GM19328 (cell line): ENCODE measurements at regions not wholly inside any gene's neighbourhood (a gene's known extent, or its start where the extent isn't known, plus 50 kb on each side); places are given as distances from the start of the nearest gene placed in this dataset.
"Not testable (repeated sequence)": the region's sequence is repeated elsewhere in the genome, so short reads cannot be mapped to it uniquely, and the experiment has no call there.

Source experiments
- ATAC-seq: cut with Tn5 transposase; IDR thresholded peaks from one replicate; pipeline ENCODE4 v1.9.1; 2021; ENCODE audit warnings: mild to moderate bottlenecking, moderate library complexity; ENCODE audit not compliant: unreplicated experiment

DNA sequence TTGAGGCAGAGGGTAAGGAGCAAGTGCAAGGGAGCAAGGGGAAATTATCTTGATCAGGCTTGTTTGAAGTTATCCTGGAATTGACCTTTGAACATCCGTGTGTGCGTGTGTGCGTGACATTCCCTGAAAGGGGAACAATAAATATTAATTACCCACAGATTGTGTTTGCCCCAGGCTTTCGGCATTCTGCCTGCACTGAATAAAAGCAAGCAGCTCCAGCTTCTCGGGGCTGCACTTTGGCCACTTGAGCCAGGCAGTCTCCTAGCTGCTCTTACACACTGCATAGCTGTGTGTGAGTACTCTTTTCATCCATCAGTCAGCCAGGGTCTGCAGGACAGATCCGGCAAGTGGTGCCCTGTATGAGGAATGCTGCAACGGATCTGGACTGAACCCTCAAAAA, 107.7 kb upstream of the BTN3A2 start:
- ATAC-seq = no peak

DNA sequence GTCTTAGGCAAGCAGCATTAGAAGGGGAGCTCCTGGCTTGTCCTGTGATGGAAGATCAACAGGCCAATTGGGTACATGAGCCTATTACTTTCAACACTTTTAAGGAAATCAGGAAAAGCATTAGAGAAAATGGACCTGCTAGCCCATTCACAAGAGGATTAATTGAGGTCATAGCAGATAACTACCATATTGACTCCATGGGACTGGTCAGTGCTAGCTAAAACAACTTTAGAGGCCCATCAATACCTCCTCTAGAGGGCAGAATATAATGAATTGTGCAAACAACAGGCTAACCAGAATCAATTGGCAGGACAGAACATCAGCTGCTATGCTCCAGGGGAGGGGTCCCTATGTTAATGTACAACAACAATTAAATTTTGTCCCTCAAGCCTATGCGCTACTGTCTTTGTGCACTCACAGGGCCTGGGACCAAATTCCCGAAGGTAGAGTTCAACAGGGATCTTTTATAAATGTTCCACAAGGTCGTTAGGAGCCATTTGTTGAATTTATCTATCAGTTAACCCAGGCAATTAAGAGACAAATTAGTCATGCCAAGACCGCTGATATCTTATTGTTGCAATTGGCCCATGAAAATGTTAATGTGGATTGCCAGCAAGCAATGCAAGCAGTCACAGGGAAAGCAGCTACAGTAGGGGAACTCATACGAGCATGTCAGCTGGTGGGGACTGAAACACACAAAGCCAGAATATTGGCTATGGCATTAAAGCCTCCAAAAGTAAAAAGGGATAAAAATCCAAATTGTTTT, 106.6 kb upstream of the BTN3A2 start:
- no peak for ATAC-seq

DNA sequence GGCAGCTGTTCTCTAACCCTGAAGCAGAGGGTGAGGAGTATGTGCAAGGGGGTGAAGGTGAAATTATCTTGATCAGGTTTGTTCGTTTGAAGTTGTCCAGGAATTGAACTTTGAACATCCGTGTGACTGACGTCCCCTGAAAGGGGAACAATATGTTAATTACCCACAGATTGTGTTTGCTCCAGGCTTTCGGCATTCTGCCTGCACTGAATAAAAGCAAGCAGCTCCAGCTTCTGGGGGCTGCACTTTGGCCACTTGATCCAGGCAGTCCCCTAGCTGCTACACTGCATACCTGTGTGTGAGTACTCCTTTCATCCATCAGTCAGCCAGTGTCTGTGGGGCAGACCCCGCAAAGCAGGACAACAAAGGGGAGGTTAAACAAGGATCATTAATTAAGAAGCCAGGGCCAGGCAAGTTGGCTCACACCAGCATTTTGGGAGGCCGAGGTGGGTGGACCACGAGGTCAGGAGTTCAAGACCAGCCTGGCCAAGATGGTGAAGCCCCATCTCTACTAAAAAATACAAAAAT, 104.8 kb upstream of the BTN3A2 start:
- ATAC-seq = no peak

DNA sequence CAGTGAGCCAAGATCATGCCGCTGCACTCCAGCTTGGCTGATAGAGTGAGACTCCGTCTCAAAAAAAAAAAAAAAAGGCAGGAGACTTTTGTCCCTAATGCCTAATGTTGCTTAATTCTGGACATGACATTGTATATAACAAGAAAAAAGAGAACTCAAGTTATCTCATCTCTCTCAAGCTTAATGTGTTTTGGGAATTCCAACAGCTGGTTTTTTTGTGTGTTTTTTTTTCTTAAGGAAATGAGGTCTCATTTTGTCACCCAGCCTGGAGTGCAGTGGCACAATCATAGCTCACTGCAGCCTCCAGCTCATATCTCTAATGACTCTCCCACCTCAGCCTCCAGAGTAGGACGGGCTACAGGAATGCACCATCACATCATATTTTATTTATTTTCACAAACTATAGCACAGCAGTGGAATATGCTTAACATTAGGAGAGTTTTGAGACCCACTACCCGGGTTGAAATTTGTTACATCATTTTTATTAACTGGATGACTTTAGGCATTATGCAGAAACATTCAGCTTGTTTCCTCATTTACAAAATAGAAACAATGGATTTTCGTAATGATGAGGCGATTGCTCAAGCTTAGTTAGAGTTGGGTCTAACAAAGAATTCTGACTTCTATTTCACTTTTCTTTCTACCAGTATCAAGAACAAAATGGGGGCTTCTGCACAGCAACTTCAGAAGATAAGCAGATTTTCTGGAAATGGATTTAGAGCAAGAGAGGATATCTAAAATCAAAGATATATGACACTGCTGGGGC, 104.1 kb upstream of the BTN3A2 start:
- ATAC-seq = no peak

DNA sequence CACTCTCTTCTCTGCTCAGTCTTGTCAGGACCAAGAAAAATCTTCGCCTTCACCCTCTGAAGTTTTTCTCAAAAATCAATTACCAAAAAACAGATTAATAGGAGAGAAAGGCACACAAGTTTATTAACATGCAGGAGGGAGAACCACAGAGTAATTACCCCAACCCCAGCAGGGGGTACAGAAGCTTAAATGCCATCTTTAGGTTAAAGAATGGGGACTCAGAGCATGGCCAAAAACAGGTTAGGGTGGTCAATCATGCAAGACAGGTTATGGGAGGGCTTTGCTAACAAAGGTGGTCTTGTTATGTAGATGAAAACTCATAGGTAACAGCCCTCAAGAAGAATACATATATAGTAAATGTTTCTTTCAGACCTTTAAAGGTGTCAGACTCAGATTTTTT, 100.5 kb upstream of the BTN3A2 start:
- ATAC-seq = no peak

DNA sequence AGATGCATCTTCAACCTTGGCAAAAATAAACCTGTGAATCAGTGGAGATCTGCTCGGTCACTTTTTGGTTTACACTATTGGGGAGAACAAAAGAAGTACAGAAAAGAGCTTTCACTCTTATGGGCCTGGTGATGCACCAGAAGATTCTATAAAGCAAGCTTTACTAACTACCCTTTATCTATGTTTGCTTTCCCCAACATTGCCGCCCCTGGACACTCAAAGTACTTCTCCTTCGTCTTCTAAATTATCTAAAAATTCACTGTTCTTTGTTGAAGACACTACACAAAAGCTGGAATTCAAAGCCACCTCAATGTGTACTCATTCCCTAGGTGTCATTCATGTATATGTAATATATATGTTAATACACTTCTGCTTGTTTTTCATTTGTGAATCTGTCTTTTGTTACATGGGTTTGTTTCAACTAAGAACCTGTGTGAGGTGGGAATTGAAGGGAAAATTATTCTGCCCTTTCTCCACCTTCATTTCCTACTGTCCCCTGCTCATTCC, 97.9 kb upstream of the BTN3A2 start:
- no peak for ATAC-seq

DNA sequence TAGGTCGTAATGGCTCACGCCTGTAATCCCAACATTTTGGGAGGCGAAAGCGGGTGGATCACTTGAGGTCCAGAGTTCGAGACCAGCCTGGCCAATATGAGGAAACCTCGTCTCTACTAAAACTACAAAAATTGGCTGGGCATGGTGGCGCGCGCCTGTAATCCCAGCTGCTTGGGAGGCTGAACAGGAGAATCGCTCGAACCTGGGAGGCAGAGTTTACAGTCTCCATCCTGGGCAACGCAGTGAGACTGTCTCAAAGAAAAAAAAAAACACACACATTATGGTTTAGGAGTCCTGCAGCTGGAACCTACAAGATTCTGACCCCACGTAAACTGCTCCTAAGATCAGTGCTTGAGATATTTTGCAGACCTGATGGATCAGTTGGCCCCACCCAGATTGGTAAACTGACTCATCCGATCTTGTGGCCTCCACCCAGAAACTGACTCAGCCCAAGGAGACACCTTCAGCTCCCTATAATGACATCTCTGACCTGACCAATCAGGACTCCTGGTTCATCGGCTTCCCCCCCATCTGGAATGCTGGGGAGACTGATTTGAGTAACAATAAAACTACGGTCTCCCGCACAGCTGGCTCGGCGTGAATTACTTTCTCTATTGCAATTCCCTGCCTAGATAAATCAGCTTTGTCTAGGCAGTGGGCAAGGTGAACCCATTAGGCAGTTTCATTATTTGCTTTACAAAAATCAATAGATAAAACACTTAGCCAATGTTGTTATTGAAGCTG, 96.2 kb upstream of the BTN3A2 start:
- ATAC-seq = no peak

DNA sequence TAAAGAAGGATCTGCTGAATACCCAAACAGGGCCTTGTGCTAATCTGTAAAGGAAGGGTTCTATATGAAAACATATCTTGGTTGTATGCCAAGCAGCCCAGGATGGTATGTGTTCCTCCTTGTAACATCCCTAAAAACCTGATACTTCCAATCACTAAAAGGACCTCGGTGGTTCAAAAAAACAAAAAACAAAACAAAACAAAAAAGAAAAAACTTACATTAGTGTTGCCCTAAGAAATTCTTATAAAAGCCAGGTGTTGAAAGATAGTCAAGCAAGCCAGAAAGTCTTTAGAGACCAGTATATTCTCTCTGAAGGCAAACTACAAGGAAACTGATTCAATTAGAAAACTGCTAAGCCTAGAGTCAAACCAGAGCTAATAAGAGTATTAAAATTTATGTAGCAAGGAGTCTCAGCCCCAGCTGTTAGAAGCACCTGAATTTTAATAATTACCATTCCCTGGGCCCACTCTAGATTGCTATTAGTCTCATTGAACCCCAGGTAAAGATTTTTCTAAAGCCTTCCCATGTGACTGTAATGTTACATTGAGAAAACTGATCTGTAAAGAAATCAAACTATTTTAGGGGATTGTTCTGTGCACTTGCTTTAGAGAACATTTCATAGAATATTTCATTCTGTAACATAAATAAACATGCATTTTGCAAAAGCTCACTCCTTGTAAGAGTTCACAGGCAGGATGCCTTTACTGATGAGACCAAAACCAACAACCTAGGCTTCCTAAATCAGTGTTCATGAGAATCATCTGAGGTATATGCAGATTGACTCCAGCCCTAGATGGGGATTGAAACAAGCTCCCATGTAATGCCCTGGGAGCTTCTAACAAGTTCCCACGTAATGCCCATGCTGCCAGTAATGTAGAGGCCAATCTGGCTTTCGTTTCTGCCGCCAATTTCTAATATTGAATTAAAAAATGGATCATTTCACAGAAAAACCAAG, 95.2 kb upstream of the BTN3A2 start:
- ATAC-seq = no peak

DNA sequence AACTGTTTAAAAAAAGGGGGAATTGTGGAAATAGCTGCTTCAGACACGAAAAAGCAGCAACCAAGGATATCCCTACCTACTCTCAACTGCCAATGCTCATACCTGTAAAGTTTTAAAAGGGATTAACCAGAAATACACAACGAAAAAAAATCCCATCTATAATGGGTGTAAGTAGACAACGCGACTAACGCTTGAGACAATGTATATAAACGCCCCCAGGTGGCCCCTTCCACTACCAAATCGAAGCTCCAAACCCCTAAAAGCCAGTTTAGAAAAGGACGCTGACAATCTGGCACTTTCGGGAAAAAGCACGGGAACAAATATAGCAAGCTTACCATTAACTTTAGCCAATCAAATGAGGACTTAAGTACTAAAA, 94.5 kb upstream of the BTN3A2 start:
- no peak for ATAC-seq

DNA sequence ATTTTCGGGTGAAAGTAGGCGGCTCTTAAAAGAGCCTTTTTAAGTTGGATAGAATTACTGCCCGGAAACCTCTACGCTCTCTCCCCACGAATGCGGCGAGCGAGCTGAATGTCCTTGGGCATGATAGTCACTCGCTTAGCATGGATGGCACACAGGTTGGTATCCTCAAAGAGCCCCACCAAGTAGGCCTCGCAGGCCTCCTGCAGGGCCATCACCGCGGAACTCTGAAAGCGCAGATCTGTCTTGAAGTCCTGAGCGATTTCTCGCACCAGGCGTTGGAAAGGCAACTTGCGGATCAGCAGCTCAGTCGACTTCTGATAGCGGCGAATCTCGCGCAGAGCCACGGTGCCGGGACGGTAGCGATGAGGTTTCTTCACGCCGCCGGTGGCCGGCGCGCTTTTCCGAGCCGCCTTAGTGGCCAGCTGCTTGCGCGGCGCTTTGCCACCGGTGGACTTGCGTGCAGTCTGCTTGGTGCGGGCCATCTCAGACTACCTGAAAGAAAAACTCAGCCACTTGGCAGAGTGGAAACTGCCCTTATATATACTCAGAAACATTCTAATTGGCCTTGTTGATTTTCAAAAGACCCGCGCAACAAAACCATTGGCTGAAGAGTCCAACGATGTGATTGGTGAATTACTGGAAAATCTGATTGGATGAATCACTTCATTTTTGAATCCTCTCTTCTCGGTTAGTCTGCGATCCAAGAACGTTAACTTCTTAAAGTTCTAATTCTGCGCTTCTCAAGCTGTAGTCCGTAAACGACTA, 93.9 kb upstream of the BTN3A2 start:
- ATAC-seq = no peak

DNA sequence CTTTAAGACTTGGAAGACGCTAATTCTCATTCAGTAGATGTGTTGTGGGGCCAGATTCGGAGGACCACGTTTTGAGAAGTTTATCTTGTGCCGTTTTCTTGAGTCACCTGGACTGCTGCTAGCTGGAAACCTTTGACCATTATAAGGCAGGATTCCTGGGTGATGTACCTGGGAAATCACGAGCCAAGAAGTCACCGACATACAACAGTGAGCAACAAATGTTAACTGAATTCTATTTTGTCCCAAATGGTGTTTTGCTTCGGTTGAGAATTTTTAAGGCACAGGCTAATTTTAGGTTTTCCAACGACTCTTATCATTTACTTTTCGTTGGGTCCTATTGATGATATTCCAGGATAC, 93.4 kb upstream of the BTN3A2 start:
- ATAC-seq = no peak

DNA sequence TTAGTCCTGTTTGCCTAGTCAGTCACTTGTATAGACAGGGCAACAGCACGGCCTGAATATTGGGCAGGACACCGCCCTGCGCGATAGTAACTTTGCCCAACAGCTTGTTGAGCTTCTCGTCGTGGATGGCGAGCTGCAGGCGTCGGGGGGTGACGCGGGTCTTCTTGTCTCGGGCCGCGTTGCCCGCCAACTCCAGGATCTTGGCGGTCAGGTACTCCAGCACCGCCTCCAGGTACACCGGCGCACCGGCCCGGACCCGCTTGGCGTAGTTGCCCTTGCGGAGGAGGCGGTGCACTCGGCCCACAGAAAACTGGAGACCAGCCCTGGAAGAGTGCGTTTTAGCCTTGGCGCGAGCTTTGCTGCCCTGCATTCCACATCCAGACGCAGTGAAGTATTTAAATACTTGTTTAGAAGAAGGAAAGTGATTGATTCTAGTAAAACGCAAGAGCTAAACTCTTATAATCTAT, 92.8 kb upstream of the BTN3A2 start:
- ATAC-seq = peak; percentile 16

DNA sequence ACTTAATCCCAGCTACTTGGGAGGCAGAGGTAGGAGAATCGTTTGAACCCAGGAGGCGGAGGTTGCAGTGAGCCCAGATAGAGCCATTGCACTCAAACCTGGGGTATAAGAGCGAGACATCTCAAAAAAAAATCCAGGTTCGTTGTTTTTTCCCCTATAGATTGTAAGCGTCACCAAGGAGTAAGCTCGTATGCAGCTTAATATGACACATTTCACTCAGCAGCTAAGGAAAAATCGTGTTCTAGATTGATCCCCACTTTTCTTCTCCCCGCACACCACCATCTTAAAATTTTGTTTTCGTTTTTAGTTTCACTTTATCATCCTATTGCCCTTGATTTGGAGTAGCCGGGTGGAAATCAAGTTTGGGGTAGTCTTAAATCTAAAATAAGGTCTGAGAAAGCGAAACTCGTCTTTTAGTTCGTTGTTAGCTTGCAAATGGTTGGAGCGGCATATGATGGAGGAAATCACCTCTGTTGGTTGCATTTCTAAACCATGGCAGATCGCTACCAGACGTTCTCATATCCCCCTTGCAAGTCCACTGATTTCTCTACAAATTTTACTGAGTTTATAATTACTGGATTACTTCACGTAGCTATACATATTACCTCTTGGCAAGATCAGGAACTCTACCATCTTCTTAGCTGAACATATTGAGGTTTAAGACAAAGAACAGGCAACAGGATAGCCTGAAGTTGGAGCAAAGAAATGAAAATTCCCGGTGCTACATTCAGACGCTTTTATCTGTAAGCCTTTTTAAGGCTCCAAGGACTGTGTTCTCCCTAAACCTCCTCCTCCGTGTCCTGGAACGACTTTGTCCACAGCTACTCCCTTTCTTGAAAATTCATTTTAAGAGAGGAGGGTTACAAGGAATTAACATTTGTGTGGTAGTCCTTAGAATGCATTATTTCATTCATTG, 91.1 kb upstream of the BTN3A2 start:
- ATAC-seq = no peak

DNA sequence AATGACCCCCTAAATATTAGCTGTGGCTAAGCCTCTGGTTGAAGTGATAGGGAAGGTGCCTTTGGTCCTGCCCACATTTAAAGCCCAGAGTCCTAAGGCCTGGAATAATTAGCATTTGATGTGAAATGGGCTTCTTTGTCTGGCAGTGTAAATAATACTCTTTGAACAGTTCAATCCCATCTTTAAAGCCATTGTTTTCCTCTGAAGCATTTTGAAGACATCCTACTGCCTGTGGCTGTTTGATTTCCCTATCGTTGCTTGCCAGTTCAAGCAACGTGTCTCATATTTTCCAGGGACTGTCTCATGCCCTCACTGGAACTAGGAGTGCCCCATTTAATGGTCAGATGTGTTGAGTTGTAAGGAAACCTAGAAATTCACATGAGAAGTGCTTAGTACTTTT, 89.3 kb upstream of the BTN3A2 start:
- no peak for ATAC-seq

DNA sequence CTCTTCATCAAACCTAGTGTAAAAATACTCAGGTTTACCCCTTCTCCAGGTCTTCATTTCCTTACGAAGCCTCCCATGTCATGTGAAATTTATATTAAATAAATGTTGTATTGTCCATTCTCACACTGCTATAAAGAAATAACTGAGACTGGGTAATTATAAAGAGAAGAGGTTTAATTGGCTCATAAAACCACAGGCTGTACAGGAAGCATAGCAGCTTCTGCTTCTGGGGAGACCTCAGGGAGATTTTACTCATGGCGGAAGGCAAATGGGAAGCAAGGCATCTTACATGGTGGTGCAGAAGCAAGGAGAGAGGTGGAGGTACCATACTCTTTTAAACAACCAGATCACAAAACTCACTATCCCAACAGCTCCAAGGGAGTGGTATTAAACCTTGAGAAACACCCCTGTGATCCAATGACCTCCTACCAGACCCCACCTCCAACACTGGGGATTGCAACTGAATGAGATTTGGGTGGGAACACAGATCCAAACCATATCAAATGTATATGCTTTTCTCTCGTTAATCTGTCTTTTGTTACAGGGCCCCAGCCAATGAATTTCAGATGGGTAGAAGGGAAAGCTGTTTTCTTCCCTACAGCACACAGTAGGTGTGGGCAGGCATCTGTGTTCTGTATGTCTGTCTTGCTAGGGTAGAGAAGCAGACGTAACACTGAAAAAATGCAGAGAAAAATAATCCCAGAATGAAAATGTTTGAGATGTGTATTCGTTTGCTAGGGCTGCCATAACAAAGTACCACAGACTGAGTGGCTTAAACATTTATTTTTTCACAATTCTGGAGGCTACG, 88.0 kb upstream of the BTN3A2 start:
- no peak for ATAC-seq

DNA sequence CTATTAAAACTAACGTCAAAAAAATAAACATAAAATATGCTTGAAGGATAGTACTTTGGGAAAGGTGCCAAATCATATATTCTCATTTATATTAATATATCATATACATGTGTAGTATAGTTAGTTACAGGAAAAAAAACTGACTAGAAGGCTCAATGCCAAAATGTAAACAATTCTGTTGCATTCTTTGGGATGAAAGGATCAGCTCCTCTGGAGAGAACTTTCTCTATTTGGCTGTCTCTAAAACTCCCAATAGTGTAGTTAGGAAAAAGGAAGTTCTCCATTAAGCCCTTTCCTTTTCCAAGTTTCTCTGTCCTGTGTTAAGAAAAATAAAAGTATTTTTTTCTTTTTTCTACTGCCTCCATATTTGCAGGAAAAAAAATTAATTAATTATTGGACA, 86.5 kb upstream of the BTN3A2 start:
- ATAC-seq = no peak

DNA sequence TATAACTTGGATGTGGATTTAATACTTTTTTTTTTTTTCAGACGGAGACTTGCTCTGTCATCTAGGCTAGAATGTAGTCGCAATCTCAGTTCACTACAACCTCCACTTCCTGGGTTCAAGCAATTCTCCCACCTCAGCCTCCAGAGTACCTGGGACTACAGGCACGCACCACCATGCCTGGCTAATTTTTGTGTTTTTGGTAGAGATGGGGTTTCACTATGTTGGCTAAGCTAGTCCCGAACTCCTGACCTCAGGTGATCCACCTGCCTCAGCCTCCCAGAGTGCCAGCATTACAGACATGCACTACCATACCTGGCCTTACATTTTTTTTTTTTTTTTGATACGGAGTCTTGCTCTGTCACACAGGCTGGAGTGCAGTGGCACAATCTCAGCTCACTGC, 85.6 kb upstream of the BTN3A2 start:
- ATAC-seq = not testable (repeated sequence)

DNA sequence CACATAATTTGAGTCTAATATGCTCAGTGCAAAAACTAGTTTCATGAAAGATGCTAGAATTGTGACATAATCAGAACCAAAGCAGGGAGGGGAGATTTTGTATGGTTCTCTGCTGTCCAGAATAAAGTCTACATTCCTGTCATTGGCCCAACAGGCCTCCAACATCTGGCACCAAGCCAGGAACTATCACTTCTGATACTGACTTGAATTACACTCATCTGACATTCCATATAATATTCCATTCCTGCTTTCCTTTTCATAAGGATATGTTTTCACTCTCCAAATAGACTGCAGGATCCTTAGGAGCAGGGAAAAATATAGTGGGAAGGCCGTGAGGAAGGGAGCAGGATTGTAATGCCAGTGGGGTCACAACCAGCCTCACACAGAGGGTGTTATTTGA, 84.6 kb upstream of the BTN3A2 start:
- ATAC-seq = no peak
